ENCODE measurements at regions not wholly inside any gene's neighbourhood (a gene's known extent, or its start where the extent isn't known, plus 50 kb on each side); places are given as distances from the start of the nearest gene placed in this dataset.
"Not testable (repeated sequence)": the region's sequence is repeated elsewhere in the genome, so short reads cannot be mapped to it uniquely, and the experiment has no call there.

DNA sequence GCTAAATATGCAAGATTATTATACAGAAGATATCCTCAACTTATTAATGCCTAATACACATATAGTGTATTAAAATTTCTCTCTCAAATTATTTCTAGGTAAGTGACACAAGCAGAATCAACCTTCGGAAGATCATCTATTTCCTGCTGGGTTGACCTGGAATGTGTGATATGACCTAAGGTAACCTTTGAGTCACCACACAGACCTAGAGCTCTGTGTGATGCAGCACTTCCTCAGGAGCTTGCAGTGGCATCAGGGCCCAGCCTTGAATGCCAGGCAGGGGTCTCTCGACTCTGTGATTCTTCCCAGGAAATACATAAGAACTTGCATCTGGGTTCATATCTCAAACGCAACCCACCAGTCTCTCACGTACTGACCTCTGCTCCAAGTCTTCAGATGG lies 385.3 kb downstream of the RPIA start:
- H3K4me2 ChIP-seq (ENCODE audit: low read length); POLR2A ChIA-PET; intact Hi-C loops (cut with micrococcal nuclease; ENCODE audit: unreplicated experiment); H3K9me2 ChIP-seq (ENCODE audit: insufficient read depth, low read length); BruUV-seq (replicated peaks); H2AFZ ChIP-seq (ENCODE audit: low read length); H3K79me2 ChIP-seq (ENCODE audit: insufficient read depth, low read depth, low read length); H3K36me3 ChIP-seq (ENCODE audit: insufficient read depth, low read length); CTCF ChIA-PET (ENCODE audit: unreplicated experiment); DNase-seq (ENCODE audit: low spot score); H3K9me3 ChIP-seq (ENCODE audit: low read length); H4K20me1 ChIP-seq (ENCODE audit: insufficient read depth, low read length); H3K4me3 ChIP-seq (ENCODE audit: low read depth, low read length, poor library complexity, severe bottlenecking); H3K27ac ChIP-seq (ENCODE audit: low read depth, low read length, poor library complexity, severe bottlenecking); H3K4me1 ChIP-seq (ENCODE audit: insufficient read depth, low read length, poor library complexity, severe bottlenecking): not testable (repeated sequence)

DNA sequence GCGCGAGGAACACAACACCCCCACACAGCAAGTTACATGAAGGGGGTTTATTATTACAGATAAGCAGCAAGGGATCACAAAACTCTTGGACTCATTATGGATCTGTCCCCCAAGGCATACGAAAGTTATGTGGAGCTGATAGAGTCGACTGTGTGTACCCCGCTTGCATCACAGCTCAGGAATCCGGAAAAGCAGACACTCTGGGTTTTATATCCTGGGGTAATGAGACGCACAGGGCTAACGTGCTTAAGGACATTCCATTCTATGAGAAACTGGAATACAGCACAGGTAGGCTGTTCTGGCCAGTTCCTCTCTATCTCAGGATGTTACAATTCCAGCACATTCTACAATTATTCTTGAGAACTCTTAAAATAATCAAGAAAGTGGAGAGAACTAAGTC lies 401.4 kb downstream of the RPIA start:
- POLR2A ChIA-PET; DNase-seq (ENCODE audit: low spot score); H3K9me2 ChIP-seq (ENCODE audit: insufficient read depth, low read length); BruUV-seq (replicated peaks); H3K79me2 ChIP-seq (ENCODE audit: insufficient read depth, low read depth, low read length); H3K9me3 ChIP-seq (ENCODE audit: low read length); H2AFZ ChIP-seq (ENCODE audit: low read length); H3K36me3 ChIP-seq (ENCODE audit: insufficient read depth, low read length); H3K4me1 ChIP-seq (ENCODE audit: insufficient read depth, low read length, poor library complexity, severe bottlenecking); H3K27ac ChIP-seq (ENCODE audit: low read depth, low read length, poor library complexity, severe bottlenecking); H3K4me3 ChIP-seq (ENCODE audit: low read depth, low read length, poor library complexity, severe bottlenecking); CTCF ChIA-PET (ENCODE audit: unreplicated experiment); H4K20me1 ChIP-seq (ENCODE audit: insufficient read depth, low read length); H3K4me2 ChIP-seq (ENCODE audit: low read length); intact Hi-C loops (cut with micrococcal nuclease; ENCODE audit: unreplicated experiment): not testable (repeated sequence)

DNA sequence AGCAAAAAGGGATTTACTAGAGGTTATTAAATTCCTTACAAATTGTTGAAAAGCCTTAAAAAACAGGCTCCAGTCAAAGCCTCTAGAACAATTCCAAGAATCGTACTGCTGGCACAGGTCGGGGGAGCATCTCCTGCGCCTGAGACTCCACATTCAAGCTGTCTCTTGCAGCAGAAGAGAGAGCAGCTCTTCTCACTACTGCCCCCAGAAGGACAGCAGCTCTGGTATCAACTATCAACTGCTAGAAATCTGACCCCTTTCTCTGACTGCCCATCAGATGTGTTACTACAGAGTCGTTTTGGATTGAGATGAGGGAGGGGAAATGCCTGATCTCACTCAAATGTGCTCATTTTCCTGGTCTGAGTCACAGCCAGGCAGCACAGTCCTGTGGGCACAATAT lies 403.6 kb downstream of the RPIA start:
- H3K9me3 ChIP-seq (ENCODE audit: low read length); H3K79me2 ChIP-seq (ENCODE audit: insufficient read depth, low read depth, low read length); H3K36me3 ChIP-seq (ENCODE audit: insufficient read depth, low read length); H3K9me2 ChIP-seq (ENCODE audit: insufficient read depth, low read length); H3K27ac ChIP-seq (ENCODE audit: low read depth, low read length, poor library complexity, severe bottlenecking); intact Hi-C loops (cut with micrococcal nuclease; ENCODE audit: unreplicated experiment); CTCF ChIA-PET (ENCODE audit: unreplicated experiment); DNase-seq (ENCODE audit: low spot score); BruUV-seq (replicated peaks); H2AFZ ChIP-seq (ENCODE audit: low read length); H3K4me2 ChIP-seq (ENCODE audit: low read length); H3K4me1 ChIP-seq (ENCODE audit: insufficient read depth, low read length, poor library complexity, severe bottlenecking); H3K4me3 ChIP-seq (ENCODE audit: low read depth, low read length, poor library complexity, severe bottlenecking); H4K20me1 ChIP-seq (ENCODE audit: insufficient read depth, low read length); POLR2A ChIA-PET: not testable (repeated sequence)

DNA sequence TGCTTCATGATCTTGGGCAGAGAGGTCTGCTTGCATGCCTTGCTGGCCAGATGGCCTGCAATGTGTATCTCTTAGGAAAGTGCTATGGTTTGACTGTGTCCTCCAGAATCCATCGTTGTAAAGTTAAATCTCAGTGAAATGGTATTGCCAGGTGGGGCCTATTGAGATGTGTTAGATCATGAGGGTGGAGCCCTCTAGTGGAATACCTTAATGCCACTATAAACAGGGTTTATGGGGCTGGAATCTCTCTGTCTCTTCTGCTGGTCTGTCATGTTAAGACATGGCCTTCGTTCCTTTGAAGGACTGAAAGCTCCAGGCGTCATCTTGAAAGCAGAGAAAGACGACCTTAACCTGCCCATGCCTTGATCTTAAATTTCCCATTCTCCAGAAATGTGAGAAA lies 411.1 kb downstream of the RPIA start:
- POLR2A ChIA-PET; H3K27ac ChIP-seq (ENCODE audit: low read depth, low read length, poor library complexity, severe bottlenecking); BruUV-seq (replicated peaks); CTCF ChIA-PET (ENCODE audit: unreplicated experiment); H3K4me3 ChIP-seq (ENCODE audit: low read depth, low read length, poor library complexity, severe bottlenecking); H3K79me2 ChIP-seq (ENCODE audit: insufficient read depth, low read depth, low read length); H3K9me3 ChIP-seq (ENCODE audit: low read length); DNase-seq (ENCODE audit: low spot score); intact Hi-C loops (cut with micrococcal nuclease; ENCODE audit: unreplicated experiment); H3K9me2 ChIP-seq (ENCODE audit: insufficient read depth, low read length); H3K4me1 ChIP-seq (ENCODE audit: insufficient read depth, low read length, poor library complexity, severe bottlenecking); H2AFZ ChIP-seq (ENCODE audit: low read length); H3K36me3 ChIP-seq (ENCODE audit: insufficient read depth, low read length); H3K4me2 ChIP-seq (ENCODE audit: low read length); H4K20me1 ChIP-seq (ENCODE audit: insufficient read depth, low read length): not testable (repeated sequence)

DNA sequence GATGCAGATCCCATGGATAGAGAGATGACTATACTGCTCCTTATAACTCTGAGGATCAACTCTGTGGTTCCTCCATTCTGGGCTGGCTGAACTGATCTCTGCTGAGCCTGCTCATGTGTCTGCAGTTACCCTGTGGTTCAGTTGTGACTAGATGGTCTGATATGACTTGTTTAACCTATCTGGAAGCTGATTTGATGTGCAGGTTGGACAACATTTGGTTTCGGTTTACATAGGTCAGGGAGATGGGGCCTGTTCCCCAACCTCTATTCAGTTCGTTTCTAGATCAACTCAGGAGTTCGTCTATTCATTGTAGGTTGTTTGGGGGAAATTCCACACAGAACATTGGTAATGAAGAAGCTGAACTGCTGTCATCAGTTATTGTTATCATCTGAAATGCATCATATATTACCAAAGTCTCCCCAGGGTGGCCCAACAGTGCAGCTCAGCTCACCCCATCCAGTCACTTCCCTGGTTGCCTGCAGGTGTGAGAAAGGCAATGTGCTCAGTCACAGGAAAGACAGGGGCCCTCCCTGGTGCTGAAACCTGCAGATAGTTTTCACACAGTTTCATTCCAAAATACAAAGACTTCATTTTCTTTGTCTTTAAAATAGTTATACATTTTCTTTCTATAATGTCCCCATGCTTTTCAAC lies 415.0 kb downstream of the RPIA start:
- H3K9me3 ChIP-seq (ENCODE audit: low read length); H2AFZ ChIP-seq (ENCODE audit: low read length); H3K9me2 ChIP-seq (ENCODE audit: insufficient read depth, low read length); H3K4me1 ChIP-seq (ENCODE audit: insufficient read depth, low read length, poor library complexity, severe bottlenecking); H3K27ac ChIP-seq (ENCODE audit: low read depth, low read length, poor library complexity, severe bottlenecking); BruUV-seq (replicated peaks); intact Hi-C loops (cut with micrococcal nuclease; ENCODE audit: unreplicated experiment); CTCF ChIA-PET (ENCODE audit: unreplicated experiment); DNase-seq (ENCODE audit: low spot score); H3K4me2 ChIP-seq (ENCODE audit: low read length); POLR2A ChIA-PET; H3K36me3 ChIP-seq (ENCODE audit: insufficient read depth, low read length); H3K4me3 ChIP-seq (ENCODE audit: low read depth, low read length, poor library complexity, severe bottlenecking); H3K79me2 ChIP-seq (ENCODE audit: insufficient read depth, low read depth, low read length); H4K20me1 ChIP-seq (ENCODE audit: insufficient read depth, low read length): not testable (repeated sequence)

DNA sequence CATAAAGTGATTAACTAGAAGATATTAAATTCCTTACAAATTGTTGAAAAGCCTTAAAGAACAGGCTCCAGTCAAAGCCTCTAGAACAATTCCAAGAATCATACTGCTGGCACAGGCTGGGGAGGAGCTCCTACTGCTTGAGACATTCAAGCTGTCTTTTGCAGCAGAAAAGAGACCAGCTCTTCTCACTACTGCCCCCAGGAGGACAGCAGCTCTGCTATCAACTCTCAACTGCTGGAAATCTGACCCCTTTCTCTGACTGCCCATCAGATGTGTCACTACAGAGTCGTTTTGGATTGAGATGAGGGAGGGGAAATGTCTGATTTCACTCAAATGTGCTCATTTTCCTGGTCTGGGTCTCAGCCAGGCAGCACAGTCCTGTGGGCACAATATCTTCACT lies 421.0 kb downstream of the RPIA start:
- H3K4me3 ChIP-seq (ENCODE audit: low read depth, low read length, poor library complexity, severe bottlenecking); H3K4me1 ChIP-seq (ENCODE audit: insufficient read depth, low read length, poor library complexity, severe bottlenecking); intact Hi-C loops (cut with micrococcal nuclease; ENCODE audit: unreplicated experiment); POLR2A ChIA-PET; H2AFZ ChIP-seq (ENCODE audit: low read length); H3K9me2 ChIP-seq (ENCODE audit: insufficient read depth, low read length); H3K36me3 ChIP-seq (ENCODE audit: insufficient read depth, low read length); H3K9me3 ChIP-seq (ENCODE audit: low read length); BruUV-seq (replicated peaks); CTCF ChIA-PET (ENCODE audit: unreplicated experiment); H4K20me1 ChIP-seq (ENCODE audit: insufficient read depth, low read length); H3K79me2 ChIP-seq (ENCODE audit: insufficient read depth, low read depth, low read length); H3K4me2 ChIP-seq (ENCODE audit: low read length); H3K27ac ChIP-seq (ENCODE audit: low read depth, low read length, poor library complexity, severe bottlenecking); DNase-seq (ENCODE audit: low spot score): not testable (repeated sequence)

DNA sequence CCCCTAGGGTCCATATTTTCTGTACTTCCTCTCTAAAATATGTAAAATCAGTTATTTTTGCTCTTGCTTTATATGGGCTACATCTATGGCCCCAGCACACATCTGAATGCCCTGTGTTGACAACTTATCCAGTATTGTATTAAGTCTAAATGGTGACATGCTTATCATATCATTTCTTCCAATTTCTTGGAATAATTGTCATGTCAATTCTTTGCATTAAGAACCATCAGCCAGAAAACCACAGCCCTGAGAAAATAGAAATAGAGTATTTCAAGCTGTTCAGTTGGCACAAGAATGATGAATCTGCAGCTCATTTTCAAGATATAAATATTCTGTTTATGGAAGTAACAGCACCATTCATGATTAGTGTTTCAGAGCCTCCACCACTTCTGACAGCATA lies 421.8 kb downstream of the RPIA start:
- H3K9me3 ChIP-seq (ENCODE audit: low read length); CTCF ChIA-PET (ENCODE audit: unreplicated experiment); DNase-seq (ENCODE audit: low spot score); H3K9me2 ChIP-seq (ENCODE audit: insufficient read depth, low read length); H2AFZ ChIP-seq (ENCODE audit: low read length); H3K4me1 ChIP-seq (ENCODE audit: insufficient read depth, low read length, poor library complexity, severe bottlenecking); H3K79me2 ChIP-seq (ENCODE audit: insufficient read depth, low read depth, low read length); H3K4me3 ChIP-seq (ENCODE audit: low read depth, low read length, poor library complexity, severe bottlenecking); POLR2A ChIA-PET; H3K36me3 ChIP-seq (ENCODE audit: insufficient read depth, low read length); H3K27ac ChIP-seq (ENCODE audit: low read depth, low read length, poor library complexity, severe bottlenecking); H4K20me1 ChIP-seq (ENCODE audit: insufficient read depth, low read length); BruUV-seq (replicated peaks); H3K4me2 ChIP-seq (ENCODE audit: low read length); intact Hi-C loops (cut with micrococcal nuclease; ENCODE audit: unreplicated experiment): not testable (repeated sequence)

All from OCI-LY7 (cell line).